NB4 (cell line): ENCODE measurements at regions not wholly inside any gene's neighbourhood (a gene's known extent, or its start where the extent isn't known, plus 50 kb on each side); places are given as distances from the start of the nearest gene placed in this dataset.

Source experiments
- CTCF ChIP-seq: IDR thresholded peaks from one replicate; pipeline ENCODE4 v1.5.1; 2012; ENCODE audit warnings: low read depth, low read length
- POLR2A ChIP-seq: IDR thresholded peaks from 2 replicates; pipeline ENCODE4 v1.6.1; 2011; ENCODE audit warnings: mild to moderate bottlenecking; ENCODE audit not compliant: insufficient read length; ENCODE audit errors: extremely low read depth

- no peak for TF ChIP-seq CTCF
- TF ChIP-seq POLR2A: no peak
Observed at GRCh38 chr5:67815455-67816391, 399.8 kb upstream of the PIK3R1 start.
